ENCODE measurements at regions not wholly inside any gene's neighbourhood (a gene's known extent, or its start where the extent isn't known, plus 50 kb on each side); places are given as distances from the start of the nearest gene placed in this dataset.

- Histone ChIP-seq H3K27me3 (ENCODE audit: insufficient read depth, low read depth, low read length) (peaks cover 28% of the 10 kb centered on the region), H3K4me2 (ENCODE audit: low read length) (no peak overlapping the region), H3K9me3 (ENCODE audit: low read length) (no peaks in the 10 kb centered on the region), H3F3A (ENCODE audit: insufficient read depth, low read length, poor library complexity, severe bottlenecking) (no peaks in the 10 kb centered on the region), H3K9ac (ENCODE audit: low read length) (no peak overlapping the region), H3K4me3 (ENCODE audit: low read length) (no peak overlapping the region), H3K36me3 (ENCODE audit: insufficient read depth, low read length) (no peaks in the 10 kb centered on the region), H2AFZ (ENCODE audit: low read depth, low read length) (no peak overlapping the region), H3K9me2 (ENCODE audit: insufficient read depth, low read length) (no peaks in the 10 kb centered on the region), H4K20me1 (ENCODE audit: insufficient read depth) (no peaks in the 10 kb centered on the region), H3K79me2 (replicated peaks; ENCODE audit: insufficient read depth, low read length) (no peaks in the 10 kb centered on the region), H3K27ac (ENCODE audit: low read length) (no peak overlapping the region)
- TF ChIP-seq TAF1 (IDR thresholded peaks at IDR 0.05; ENCODE audit: low read depth): no peak
Measured at GRCh38 chr4:111650146-111650545, 495.1 kb upstream of the FAM241A start.

GRCh38 chr4:111650674-111651086 lies 494.6 kb upstream of the FAM241A start:
- Histone ChIP-seq H3K36me3 (ENCODE audit: insufficient read depth, low read length) (no peaks in the 10 kb centered on the region), H3K27ac (ENCODE audit: low read length) (no peak overlapping the region), H3K27me3 (ENCODE audit: insufficient read depth, low read depth, low read length) (peaks cover 28% of the 10 kb centered on the region), H3F3A (ENCODE audit: insufficient read depth, low read length, poor library complexity, severe bottlenecking) (no peaks in the 10 kb centered on the region), H3K9me3 (ENCODE audit: low read length) (no peaks in the 10 kb centered on the region), H3K4me2 (ENCODE audit: low read length) (no peak overlapping the region), H3K9me2 (ENCODE audit: insufficient read depth, low read length) (no peaks in the 10 kb centered on the region), H4K20me1 (ENCODE audit: insufficient read depth) (no peaks in the 10 kb centered on the region), H3K9ac (ENCODE audit: low read length) (no peak overlapping the region), H2AFZ (ENCODE audit: low read depth, low read length) (no peak overlapping the region), H3K79me2 (replicated peaks; ENCODE audit: insufficient read depth, low read length) (no peaks in the 10 kb centered on the region), H3K4me3 (ENCODE audit: low read length) (no peak overlapping the region)
- no peak for TF ChIP-seq REST (IDR thresholded peaks at IDR 0.05; ENCODE audit: borderline replicate concordance)
- no peak for TF ChIP-seq EP300 (conservative IDR thresholded peaks at IDR 0.05; ENCODE audit: poor library complexity, severe bottlenecking)
- peak; percentile 47 for TF ChIP-seq POLR2AphosphoS5 (IDR thresholded peaks at IDR 0.05)
- TF ChIP-seq RAD21 (conservative IDR thresholded peaks at IDR 0.05): no peak

GRCh38 chr4:111652236-111652635 lies 493.0 kb upstream of the FAM241A start:
- Histone ChIP-seq H3K9ac (ENCODE audit: low read length) (no peak overlapping the region), H3K4me2 (ENCODE audit: low read length) (no peak overlapping the region), H3K9me3 (ENCODE audit: low read length) (no peaks in the 10 kb centered on the region), H3K9me2 (ENCODE audit: insufficient read depth, low read length) (no peaks in the 10 kb centered on the region), H2AFZ (ENCODE audit: low read depth, low read length) (no peak overlapping the region), H3K79me2 (replicated peaks; ENCODE audit: insufficient read depth, low read length) (no peaks in the 10 kb centered on the region), H3K27me3 (ENCODE audit: insufficient read depth, low read depth, low read length) (peaks cover 28% of the 10 kb centered on the region), H3K36me3 (ENCODE audit: insufficient read depth, low read length) (no peaks in the 10 kb centered on the region), H4K20me1 (ENCODE audit: insufficient read depth) (no peaks in the 10 kb centered on the region), H3F3A (ENCODE audit: insufficient read depth, low read length, poor library complexity, severe bottlenecking) (no peaks in the 10 kb centered on the region), H3K4me3 (ENCODE audit: low read length) (no peak overlapping the region), H3K27ac (ENCODE audit: low read length) (no peak overlapping the region)
- no peak for TF ChIP-seq SMC3 (conservative IDR thresholded peaks at IDR 0.05; ENCODE audit: poor library complexity)
- TF ChIP-seq TAF1 (IDR thresholded peaks at IDR 0.05; ENCODE audit: low read depth): no peak
- TF ChIP-seq REST (IDR thresholded peaks at IDR 0.05; ENCODE audit: borderline replicate concordance): no peak
- TF ChIP-seq MXI1 (conservative IDR thresholded peaks at IDR 0.05; ENCODE audit: poor library complexity, severe bottlenecking): no peak
- no peak for TF ChIP-seq RAD21 (conservative IDR thresholded peaks at IDR 0.05)
- no peak for TF ChIP-seq EZH2 (IDR thresholded peaks at IDR 0.05; ENCODE audit: borderline replicate concordance, insufficient read depth, low read length, poor library complexity, severe bottlenecking)
- TF ChIP-seq EP300 (conservative IDR thresholded peaks at IDR 0.05; ENCODE audit: poor library complexity, severe bottlenecking): no peak
- TF ChIP-seq CTCF (IDR thresholded peaks at IDR 0.05; ENCODE audit: poor library complexity, severe bottlenecking): no peak
- TF ChIP-seq POLR2AphosphoS5 (IDR thresholded peaks at IDR 0.05): no peak
